Neuronal stem cell (in vitro differentiated cells): ENCODE measurements at regions not wholly inside any gene's neighbourhood (a gene's known extent, or its start where the extent isn't known, plus 50 kb on each side); places are given as distances from the start of the nearest gene placed in this dataset.

Experiments
- DNase-seq: peaks from one replicate; pipeline ENCODE4 v3.0.0-alpha.2; 2013; ENCODE audit warnings: low spot score
- H2AFZ ChIP-seq: one replicate; pipeline ENCODE4 v1.6.1; 2013; ENCODE audit warnings: mild to moderate bottlenecking, low read length, inconsistent platforms
- H2AK5ac ChIP-seq: 2 replicates; pipeline ENCODE4 v1.6.1; 2013; ENCODE audit warnings: low read depth, mild to moderate bottlenecking, inconsistent platforms, low read length, moderate library complexity, mixed read lengths
- H2BK120ac ChIP-seq: 2 replicates; pipeline ENCODE4 v1.6.1; 2013; ENCODE audit warnings: low read depth, mild to moderate bottlenecking, inconsistent platforms, low read length, moderate library complexity, mixed read lengths
- H2BK12ac ChIP-seq: one replicate; pipeline ENCODE4 v1.6.1; 2013; ENCODE audit warnings: low read length, inconsistent platforms
- H2BK15ac ChIP-seq: 2 replicates; pipeline ENCODE4 v1.6.1; 2013; ENCODE audit warnings: mild to moderate bottlenecking, low read length, inconsistent platforms, mixed read lengths
- H2BK5ac ChIP-seq: one replicate; pipeline ENCODE4 v1.6.1; 2013; ENCODE audit warnings: inconsistent platforms, mild to moderate bottlenecking, low read length, moderate library complexity
- H3K14ac ChIP-seq: one replicate; pipeline ENCODE4 v1.6.1; 2013; ENCODE audit warnings: low read length, inconsistent platforms
- H3K18ac ChIP-seq: 2 replicates; pipeline ENCODE4 v1.6.1; 2013; ENCODE audit warnings: low read length, inconsistent platforms
- H3K23ac ChIP-seq: 2 replicates; pipeline ENCODE4 v1.6.1; 2013; ENCODE audit warnings: low read depth, mild to moderate bottlenecking, mixed read lengths, low read length, inconsistent platforms; ENCODE audit not compliant: poor library complexity
- H3K27ac ChIP-seq: replicated peaks from 3 replicates; pipeline ENCODE4 v1.5.1; 2013; ENCODE audit warnings: low read length, inconsistent platforms
- H3K27me3 ChIP-seq, 3 experiments: 2 replicates each; pipeline ENCODE4 v1.6.1; 2013; ENCODE audit warnings: low read length in 3 of 3, mild to moderate bottlenecking in 2 of 3, inconsistent platforms in 1 of 3, low read depth in 1 of 3, mixed read lengths in 1 of 3, moderate library complexity in 1 of 3; ENCODE audit not compliant: control insufficient read depth in 3 of 3, insufficient read depth in 3 of 3
- H3K36me3 ChIP-seq, 2 donors: replicated peaks in 1 of 2; 2 replicates each; pipeline ENCODE4 v1.6.1; 2013; ENCODE audit warnings: low read length in 2 of 2; ENCODE audit not compliant: control insufficient read depth in 2 of 2, insufficient read depth in 2 of 2
- H3K4ac ChIP-seq: 2 replicates; pipeline ENCODE4 v1.6.1; 2013; ENCODE audit warnings: inconsistent platforms, mild to moderate bottlenecking, low read length, moderate library complexity
- H3K4me1 ChIP-seq, 2 donors: 1 replicate in 1 of 2; 2 replicates in 1 of 2; pipeline ENCODE4 v1.6.1; 2013; ENCODE audit warnings: low read length in 2 of 2, low read depth in 1 of 2; ENCODE audit not compliant: control insufficient read depth in 2 of 2, insufficient read depth in 1 of 2
- H3K4me2 ChIP-seq: one replicate; pipeline ENCODE4 v1.6.1; 2013; ENCODE audit warnings: mild to moderate bottlenecking, low read length, inconsistent platforms; ENCODE audit not compliant: insufficient read depth, poor library complexity, severe bottlenecking
- H3K4me3 ChIP-seq, 2 donors: 2 replicates each; pipeline ENCODE4 v1.5.1; 2013; ENCODE audit warnings: low read length in 2 of 2, mild to moderate bottlenecking in 2 of 2, inconsistent platforms in 1 of 2, moderate library complexity in 1 of 2
- H3K79me1 ChIP-seq: one replicate; pipeline ENCODE4 v1.6.1; 2013; ENCODE audit warnings: low read depth, mild to moderate bottlenecking, inconsistent platforms, low read length, moderate library complexity
- H3K9ac ChIP-seq: one replicate; pipeline ENCODE4 v1.6.1; 2013; ENCODE audit warnings: mild to moderate bottlenecking, low read depth, low read length, inconsistent platforms; ENCODE audit not compliant: poor library complexity
- H3K9me3 ChIP-seq, 2 donors: replicated peaks in 1 of 2; 2 replicates each; pipeline versions ENCODE3 to v1.6.1; 2013; ENCODE audit warnings: low read length in 2 of 2, mild to moderate bottlenecking in 2 of 2, inconsistent platforms in 1 of 2, low read depth in 1 of 2, mixed read lengths in 1 of 2, moderate library complexity in 1 of 2; ENCODE audit not compliant: control insufficient read depth in 2 of 2, insufficient read depth in 1 of 2
- H4K8ac ChIP-seq: one replicate; pipeline ENCODE4 v1.6.1; 2013; ENCODE audit warnings: low read depth, mild to moderate bottlenecking, inconsistent platforms, low read length, moderate library complexity
- H4K91ac ChIP-seq: one replicate; pipeline ENCODE4 v1.6.1; 2013; ENCODE audit warnings: low read length, low read depth, mild to moderate bottlenecking, inconsistent platforms; ENCODE audit not compliant: poor library complexity
- WGBS, 2 donors: extraction: QIAGEN DNeasy Blood & Tissue Kit; methylation state at CpG; one replicate each; pipeline ENCODE4 v1.1.7; 2013; ENCODE audit warnings: missing lambda C conversion rate in 2 of 2, mixed read lengths in 1 of 2; ENCODE audit not compliant: insufficient read length in 2 of 2, insufficient replicate concordance in 1 of 2; ENCODE audit errors: extremely low coverage in 2 of 2; 5-methylcytosine and 5-hydroxymethylcytosine counted together

DNA sequence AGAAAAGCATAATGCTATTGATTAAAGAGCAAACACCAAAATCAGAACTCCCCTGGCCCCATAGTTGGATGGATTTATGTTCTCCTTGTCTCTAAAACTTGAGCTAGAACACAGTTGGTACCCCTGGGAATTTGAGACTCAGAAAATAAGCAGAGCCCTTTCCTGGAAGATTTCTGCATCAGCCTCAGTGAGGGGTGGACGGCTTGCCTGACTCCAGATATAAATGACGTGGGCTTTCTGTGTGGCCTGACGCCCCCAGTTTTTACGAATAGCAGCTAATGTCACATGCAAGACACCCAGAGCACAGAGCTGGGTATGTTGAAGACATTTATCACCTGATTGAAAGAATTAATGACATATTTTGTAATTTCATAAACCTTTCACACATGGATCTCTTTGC is 130.8 kb downstream of the TRIM29 start:
- WGBS, 2 donors, result no CpG with 5 or more reads among the region's 4 CpGs
- peaks cover 0 to 9% of the 10 kb centered on the region in 2 donors for H3K4me1 ChIP-seq
- no peaks in the 10 kb centered on the region for H3K36me3 ChIP-seq
- H3K4ac ChIP-seq, result no peak overlapping the region
- H3K9me3 ChIP-seq, result no peaks in the 10 kb centered on the region
- H3K27ac ChIP-seq, result no peak overlapping the region
- H3K4me3 ChIP-seq, result no peak overlapping the region
- H2BK5ac ChIP-seq, result no peak overlapping the region
- no peak overlapping the region for H3K4me2 ChIP-seq
- H4K91ac ChIP-seq, result no peak overlapping the region
- DNase-seq, result no peak
- no peak overlapping the region for H4K8ac ChIP-seq
- H3K23ac ChIP-seq, result no peak overlapping the region
- no peak overlapping the region for H3K18ac ChIP-seq
- no peak overlapping the region for H2AFZ ChIP-seq
- no peak overlapping the region for H2BK12ac ChIP-seq
- no peaks in the 10 kb centered on the region for H3K79me1 ChIP-seq
- H2AK5ac ChIP-seq, result no peak overlapping the region
- no peak overlapping the region for H3K14ac ChIP-seq
- H3K27me3 ChIP-seq, result peaks cover 0 to 4% (median 0%) of the 10 kb centered on the region in 3 experiments
- H3K9ac ChIP-seq, result no peak overlapping the region
- H2BK15ac ChIP-seq, result no peak overlapping the region
- no peak overlapping the region for H2BK120ac ChIP-seq

DNA sequence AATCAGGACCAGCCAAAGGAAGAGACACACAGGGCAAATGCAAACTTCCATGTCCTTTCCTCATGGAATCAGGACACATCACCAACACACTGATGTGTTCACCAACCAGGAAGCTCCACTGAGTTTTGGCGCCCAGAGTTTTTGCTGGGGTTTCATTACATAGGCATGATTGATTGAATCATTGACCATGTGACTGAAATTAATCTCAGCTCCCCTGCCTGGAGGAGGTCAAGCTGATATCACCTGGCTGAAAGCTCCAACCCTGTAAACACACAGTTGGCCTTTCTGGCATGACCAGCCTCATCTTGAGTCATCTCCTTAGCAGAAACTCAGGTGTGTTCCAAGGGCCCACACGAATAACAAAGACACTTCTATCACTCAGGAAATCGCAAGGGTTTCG is 133.2 kb downstream of the TRIM29 start:
- Histone ChIP-seq H3K4me1 (peaks cover 0 to 12% of the 10 kb centered on the region in 2 donors), H3K79me1 (no peaks in the 10 kb centered on the region), H3K4me3 (no peak overlapping the region), H2AFZ (no peak overlapping the region), H3K4me2 (no peak overlapping the region), H3K4ac (no peak overlapping the region), H4K8ac (no peak overlapping the region), H2BK12ac (no peak overlapping the region), H3K36me3 (no peaks in the 10 kb centered on the region), H2AK5ac (no peak overlapping the region), H2BK5ac (no peak overlapping the region), H2BK120ac (no peak overlapping the region), H4K91ac (no peak overlapping the region), H3K14ac (no peak overlapping the region), H3K23ac (no peak overlapping the region), H3K18ac (no peak overlapping the region), H3K27ac (no peak overlapping the region), H3K9me3 (peaks cover 0 to 2% of the 10 kb centered on the region in 2 donors), H2BK15ac (no peak overlapping the region), H3K27me3 (no peaks in the 10 kb centered on the region), H3K9ac (no peak overlapping the region)
- WGBS, 2 donors, result no CpG with 5 or more reads among the region's 4 CpGs
- no peak for DNase-seq

DNA sequence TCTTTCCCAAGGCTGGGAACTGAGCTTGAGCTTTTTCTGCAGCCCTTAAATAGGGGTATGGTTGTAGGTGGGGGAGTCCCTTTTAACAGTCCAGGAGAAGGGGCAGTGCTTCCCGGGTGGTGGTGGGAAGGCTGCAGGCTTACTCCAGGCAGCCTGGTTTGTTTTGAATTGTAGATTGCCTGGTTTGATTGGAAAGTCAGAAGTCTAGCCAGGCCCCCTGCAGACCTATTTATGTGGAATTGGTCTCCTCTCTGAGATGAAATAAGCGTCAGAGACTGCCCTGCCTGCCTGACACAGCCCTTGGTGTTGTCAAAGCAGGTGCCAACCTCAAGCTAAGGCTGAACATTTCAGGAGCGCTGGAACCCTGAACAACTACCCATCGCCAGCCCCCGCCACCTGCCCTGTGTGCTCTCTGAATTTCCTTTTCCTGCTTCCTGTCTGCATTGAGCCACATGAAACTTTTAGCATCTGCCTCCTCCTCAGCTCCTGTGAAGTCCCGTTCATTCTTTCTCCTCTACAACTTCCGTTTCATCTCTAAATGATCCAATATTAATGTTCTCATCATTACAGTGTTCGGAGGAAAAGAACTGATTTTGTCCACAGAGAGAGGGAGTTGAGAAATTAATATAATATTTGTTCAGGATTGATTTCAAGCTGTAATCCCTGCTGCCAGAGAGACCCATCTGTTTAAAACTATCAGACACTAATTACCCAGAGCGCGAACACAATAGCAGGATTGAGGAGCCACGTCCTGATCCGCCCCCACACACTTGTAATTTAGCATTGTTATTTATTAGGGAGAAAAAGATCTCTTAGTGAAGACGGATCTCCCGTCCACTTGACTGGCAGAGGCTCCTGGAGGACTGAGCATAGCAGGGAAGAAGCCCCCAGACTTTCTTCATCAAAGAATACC is 136.5 kb downstream of the TRIM29 start:
- no peak overlapping the region for H3K9ac ChIP-seq
- no CpG with 5 or more reads among the region's 14 CpGs for WGBS, 2 donors
- H3K14ac ChIP-seq, result no peak overlapping the region
- H2BK120ac ChIP-seq, result no peak overlapping the region
- no peak overlapping the region for H2AK5ac ChIP-seq
- H2BK15ac ChIP-seq, result no peak overlapping the region
- no peak overlapping the region for H3K4ac ChIP-seq
- no peaks in the 10 kb centered on the region for H3K27me3 ChIP-seq
- peak overlapping the region; percentile 53 for H2AFZ ChIP-seq
- no peak overlapping the region for H3K18ac ChIP-seq
- peak overlapping the region; percentile 18 for H3K4me2 ChIP-seq
- H3K27ac ChIP-seq, result no peak overlapping the region
- H4K8ac ChIP-seq, result no peak overlapping the region
- H2BK12ac ChIP-seq, result no peak overlapping the region
- DNase-seq, result no peak
- no peak overlapping the region for H4K91ac ChIP-seq
- no peak overlapping the region for H3K4me3 ChIP-seq
- H3K36me3 ChIP-seq, result no peaks in the 10 kb centered on the region
- no peak overlapping the region for H3K23ac ChIP-seq
- H3K79me1 ChIP-seq, result no peaks in the 10 kb centered on the region
- H3K9me3 ChIP-seq, result peaks cover 0 to 2% of the 10 kb centered on the region in 2 donors
- peaks cover 0 to 12% of the 10 kb centered on the region in 2 donors for H3K4me1 ChIP-seq
- no peak overlapping the region for H2BK5ac ChIP-seq

DNA sequence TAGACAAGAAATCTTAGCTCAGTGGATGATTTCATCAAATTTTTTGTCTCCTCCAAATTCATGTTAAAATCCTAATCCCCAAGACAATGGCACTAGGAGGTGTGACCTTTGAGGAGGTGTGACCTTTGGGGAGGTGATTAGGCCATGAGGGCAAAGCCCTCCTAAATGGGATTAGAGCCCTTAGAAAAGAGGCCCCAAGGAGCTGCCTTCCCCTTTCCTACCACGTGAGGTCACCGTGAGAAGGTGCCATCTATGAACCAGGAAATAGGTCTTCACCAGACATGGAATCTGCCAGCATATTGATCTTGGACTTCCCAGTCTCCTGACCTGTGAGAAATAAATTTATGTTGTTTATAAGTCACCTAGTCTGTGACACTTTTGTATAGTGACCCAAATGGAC is 138.7 kb downstream of the TRIM29 start:
- Histone ChIP-seq H3K4me1 (peaks cover 0 to 13% of the 10 kb centered on the region in 2 donors), H3K4me2 (no peak overlapping the region), H2BK5ac (no peak overlapping the region), H3K23ac (no peak overlapping the region), H2BK15ac (no peak overlapping the region), H2AK5ac (no peak overlapping the region), H4K8ac (no peak overlapping the region), H3K4ac (no peak overlapping the region), H3K27ac (no peak overlapping the region), H4K91ac (no peak overlapping the region), H2BK120ac (no peak overlapping the region), H2AFZ (no peak overlapping the region), H3K36me3 (no peaks in the 10 kb centered on the region), H3K9me3 (peaks cover 0 to 2% of the 10 kb centered on the region in 2 donors), H3K14ac (no peak overlapping the region), H3K9ac (no peak overlapping the region), H3K4me3 (no peak overlapping the region), H3K18ac (no peak overlapping the region), H3K79me1 (no peaks in the 10 kb centered on the region), H3K27me3 (no peaks in the 10 kb centered on the region), H2BK12ac (no peak overlapping the region)
- no peak for DNase-seq
- no CpG with 5 or more reads among the region's 2 CpGs for WGBS, 2 donors
